Astrocyte (in vitro differentiated cells and primary cell): ENCODE measurements at regions not wholly inside any gene's neighbourhood (a gene's known extent, or its start where the extent isn't known, plus 50 kb on each side); places are given as distances from the start of the nearest gene placed in this dataset.

Experiments used
- EZH2 ChIP-seq: IDR thresholded peaks from 2 replicates; pipeline ENCODE4 v1.6.1; 2012; ENCODE audit warnings: mild to moderate bottlenecking, low read length, inconsistent platforms; ENCODE audit not compliant: insufficient read depth
- TF ChIP-seq, protein P1 (sequence below): IDR thresholded peaks from 2 replicates; pipeline ENCODE4 v1.5.1; 2011; ENCODE audit warnings: low read depth, mild to moderate bottlenecking, inconsistent platforms, low read length, moderate library complexity; ENCODE audit not compliant: insufficient read depth

DNA sequence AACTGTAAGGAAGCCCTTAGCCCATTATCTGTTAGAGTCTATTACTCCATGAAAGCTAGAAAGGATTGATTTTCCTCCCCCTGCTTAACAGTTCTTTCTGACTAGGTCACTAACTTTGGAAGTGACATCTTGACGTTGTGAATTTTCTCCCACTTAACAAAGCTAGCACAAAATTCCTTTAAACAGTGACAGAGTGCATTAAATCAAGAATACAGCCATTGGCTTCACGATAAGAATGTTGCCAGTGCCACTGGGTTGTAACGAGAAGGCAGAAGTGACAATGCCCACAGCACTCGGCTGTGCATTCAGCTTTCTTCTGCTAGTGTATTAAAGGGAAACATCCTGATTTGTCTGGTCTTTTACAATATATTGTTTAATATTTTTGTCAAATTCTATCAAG, 182.7 kb upstream of the DTNBP1 start:
- TF ChIP-seq, protein P1, sequence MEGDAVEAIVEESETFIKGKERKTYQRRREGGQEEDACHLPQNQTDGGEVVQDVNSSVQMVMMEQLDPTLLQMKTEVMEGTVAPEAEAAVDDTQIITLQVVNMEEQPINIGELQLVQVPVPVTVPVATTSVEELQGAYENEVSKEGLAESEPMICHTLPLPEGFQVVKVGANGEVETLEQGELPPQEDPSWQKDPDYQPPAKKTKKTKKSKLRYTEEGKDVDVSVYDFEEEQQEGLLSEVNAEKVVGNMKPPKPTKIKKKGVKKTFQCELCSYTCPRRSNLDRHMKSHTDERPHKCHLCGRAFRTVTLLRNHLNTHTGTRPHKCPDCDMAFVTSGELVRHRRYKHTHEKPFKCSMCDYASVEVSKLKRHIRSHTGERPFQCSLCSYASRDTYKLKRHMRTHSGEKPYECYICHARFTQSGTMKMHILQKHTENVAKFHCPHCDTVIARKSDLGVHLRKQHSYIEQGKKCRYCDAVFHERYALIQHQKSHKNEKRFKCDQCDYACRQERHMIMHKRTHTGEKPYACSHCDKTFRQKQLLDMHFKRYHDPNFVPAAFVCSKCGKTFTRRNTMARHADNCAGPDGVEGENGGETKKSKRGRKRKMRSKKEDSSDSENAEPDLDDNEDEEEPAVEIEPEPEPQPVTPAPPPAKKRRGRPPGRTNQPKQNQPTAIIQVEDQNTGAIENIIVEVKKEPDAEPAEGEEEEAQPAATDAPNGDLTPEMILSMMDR = no peak
- no peak for TF ChIP-seq EZH2
